Colonic mucosa (tissue), 4 donors: ENCODE measurements at regions not wholly inside any gene's neighbourhood (a gene's known extent, or its start where the extent isn't known, plus 50 kb on each side); places are given as distances from the start of the nearest gene placed in this dataset.

Experiments used
- DNase-seq: peaks from one replicate; pipeline ENCODE4 v3.0.0-alpha.2; 2020
- H3K27ac ChIP-seq: fragments of 200-600 bp; one replicate; pipeline ENCODE4 v1.8.0; 2021
- H3K27me3 ChIP-seq: fragments of 200-600 bp; one replicate; pipeline ENCODE4 v1.8.0; 2021
- H3K36me3 ChIP-seq: fragments of 200-600 bp; one replicate; pipeline ENCODE4 v1.8.0; 2021
- H3K4me1 ChIP-seq: fragments of 200-600 bp; one replicate; pipeline ENCODE4 v1.8.0; 2021; ENCODE audit warnings: mild to moderate bottlenecking
- H3K4me3 ChIP-seq: fragments of 200-600 bp; one replicate; pipeline ENCODE4 v1.8.0; 2021
- H3K9ac ChIP-seq, 2 donors: one replicate each; pipeline ENCODE4 v1.7.0; 2013; ENCODE audit warnings: control low read depth in 2 of 2, low read depth in 2 of 2, low read length in 2 of 2
- H3K9me3 ChIP-seq: fragments of 200-600 bp; one replicate; pipeline ENCODE4 v1.8.0; 2021
- intact Hi-C: fragments of 100-400 bp; cut with DNase I; formaldehyde crosslinking; loops from one replicate; pipeline ENCODE4 v1.14.1; 2022
- TF ChIP-seq, protein P1 (sequence below): fragments of 200-600 bp; IDR thresholded peaks from one replicate; pipeline ENCODE4 v1.8.0; 2022; ENCODE audit warnings: antibody characterized with exemption, mild to moderate bottlenecking
- donor health status: healthy.
- donor health status: DM: no; HTN: no; CAD: no.
- donor health status: DM: no; HTN: no; CAD: no.

DNA sequence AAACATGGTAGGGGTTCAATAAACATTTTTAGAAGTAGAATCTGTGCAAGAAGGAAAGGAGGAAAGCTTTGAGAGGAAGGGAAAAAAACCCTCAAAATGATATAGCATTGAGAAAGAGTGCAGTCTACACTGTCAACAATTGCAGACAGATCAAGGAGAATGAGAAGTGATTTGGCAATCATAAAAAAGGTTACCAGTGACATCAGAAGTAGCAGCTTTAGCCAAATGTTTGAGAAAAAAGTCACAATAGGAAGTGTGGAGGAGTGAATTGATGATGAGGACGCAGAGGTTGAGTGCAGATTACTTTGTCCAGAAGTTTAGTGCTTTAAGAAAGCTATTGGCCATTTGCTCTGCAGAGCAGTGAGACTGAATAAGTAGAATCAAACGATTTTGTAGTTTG lies 155.0 kb downstream of the GJA1 start:
- Histone ChIP-seq H3K27me3 (no peaks in the 10 kb centered on the region), H3K27ac (no peak overlapping the region), H3K36me3 (no peaks in the 10 kb centered on the region), H3K4me3 (no peak overlapping the region), H3K4me1 (no peaks in the 10 kb centered on the region), H3K9ac (no peak overlapping the region), H3K9me3 (no peaks in the 10 kb centered on the region)
- no peak for DNase-seq
- intact Hi-C loops = no loop called here
- TF ChIP-seq, protein P1, sequence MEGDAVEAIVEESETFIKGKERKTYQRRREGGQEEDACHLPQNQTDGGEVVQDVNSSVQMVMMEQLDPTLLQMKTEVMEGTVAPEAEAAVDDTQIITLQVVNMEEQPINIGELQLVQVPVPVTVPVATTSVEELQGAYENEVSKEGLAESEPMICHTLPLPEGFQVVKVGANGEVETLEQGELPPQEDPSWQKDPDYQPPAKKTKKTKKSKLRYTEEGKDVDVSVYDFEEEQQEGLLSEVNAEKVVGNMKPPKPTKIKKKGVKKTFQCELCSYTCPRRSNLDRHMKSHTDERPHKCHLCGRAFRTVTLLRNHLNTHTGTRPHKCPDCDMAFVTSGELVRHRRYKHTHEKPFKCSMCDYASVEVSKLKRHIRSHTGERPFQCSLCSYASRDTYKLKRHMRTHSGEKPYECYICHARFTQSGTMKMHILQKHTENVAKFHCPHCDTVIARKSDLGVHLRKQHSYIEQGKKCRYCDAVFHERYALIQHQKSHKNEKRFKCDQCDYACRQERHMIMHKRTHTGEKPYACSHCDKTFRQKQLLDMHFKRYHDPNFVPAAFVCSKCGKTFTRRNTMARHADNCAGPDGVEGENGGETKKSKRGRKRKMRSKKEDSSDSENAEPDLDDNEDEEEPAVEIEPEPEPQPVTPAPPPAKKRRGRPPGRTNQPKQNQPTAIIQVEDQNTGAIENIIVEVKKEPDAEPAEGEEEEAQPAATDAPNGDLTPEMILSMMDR = no peak

DNA sequence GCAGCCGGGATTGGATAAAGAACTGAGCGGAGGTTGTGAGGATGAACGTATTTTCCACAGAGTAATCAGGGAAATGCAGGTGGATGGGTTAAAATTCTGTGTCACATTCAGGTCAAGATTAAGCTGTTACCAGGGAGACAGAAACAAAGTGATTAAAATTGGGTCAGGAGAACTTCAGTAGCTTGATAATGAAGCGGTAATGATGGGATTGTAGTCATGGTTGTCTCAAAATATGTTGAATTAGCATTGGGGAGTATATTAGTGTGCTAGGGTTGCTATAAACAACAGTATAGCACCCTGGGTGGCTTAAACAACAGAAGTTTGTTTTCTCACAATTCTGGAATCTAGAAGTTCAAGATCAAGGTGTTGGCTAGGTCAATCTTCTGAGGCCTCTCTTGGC lies 155.5 kb downstream of the GJA1 start:
- intact Hi-C loops = no loop called here
- Histone ChIP-seq H3K36me3 (no peaks in the 10 kb centered on the region), H3K27ac (no peak overlapping the region), H3K4me3 (no peak overlapping the region), H3K4me1 (no peaks in the 10 kb centered on the region), H3K9ac (no peak overlapping the region), H3K9me3 (no peaks in the 10 kb centered on the region), H3K27me3 (no peaks in the 10 kb centered on the region)
- DNase-seq = no peak
- TF ChIP-seq, protein P1 = no peak

- DNase-seq = no peak
Measured at GRCh38 chr6:121592261-121592935, 157.0 kb downstream of the GJA1 start.

GRCh38 chr6:121593011-121593641 lies 157.7 kb downstream of the GJA1 start:
- no peaks in the 10 kb centered on the region for H3K4me1 ChIP-seq
- H3K9ac ChIP-seq = no peak overlapping the region
- DNase-seq = no peak
- H3K27me3 ChIP-seq = no peaks in the 10 kb centered on the region
- no peak overlapping the region for H3K27ac ChIP-seq
- no peak overlapping the region for H3K4me3 ChIP-seq
- H3K9me3 ChIP-seq = no peaks in the 10 kb centered on the region
- no peaks in the 10 kb centered on the region for H3K36me3 ChIP-seq
- TF ChIP-seq, protein P1 = no peak
- intact Hi-C loops = no loop called here

More at GRCh38 chr6:121592261-121592935, 157.0 kb downstream of the GJA1 start:
- no peak overlapping the region for H3K27ac ChIP-seq
- H3K36me3 ChIP-seq = no peaks in the 10 kb centered on the region
- H3K4me3 ChIP-seq = no peak overlapping the region
- H3K9ac ChIP-seq = no peak overlapping the region
- H3K4me1 ChIP-seq = no peaks in the 10 kb centered on the region
- TF ChIP-seq, protein P1 = no peak
- H3K9me3 ChIP-seq = no peaks in the 10 kb centered on the region
- no peaks in the 10 kb centered on the region for H3K27me3 ChIP-seq
- intact Hi-C loops = no loop called here

- no peak for DNase-seq
- H3K27ac ChIP-seq = no peak overlapping the region
- H3K9me3 ChIP-seq = no peaks in the 10 kb centered on the region
- intact Hi-C loops = no loop called here
- no peaks in the 10 kb centered on the region for H3K36me3 ChIP-seq
- no peak overlapping the region for H3K4me3 ChIP-seq
- TF ChIP-seq, protein P1 = no peak
- H3K27me3 ChIP-seq = no peaks in the 10 kb centered on the region
- no peak overlapping the region for H3K9ac ChIP-seq
- no peaks in the 10 kb centered on the region for H3K4me1 ChIP-seq
Measured at GRCh38 chr6:121594053-121594452, 158.6 kb downstream of the GJA1 start.
